ENCODE measurements at regions not wholly inside any gene's neighbourhood (a gene's known extent, or its start where the extent isn't known, plus 50 kb on each side); places are given as distances from the start of the nearest gene placed in this dataset.
"Not testable (repeated sequence)": the region's sequence is repeated elsewhere in the genome, so short reads cannot be mapped to it uniquely, and the experiment has no call there.

DNA sequence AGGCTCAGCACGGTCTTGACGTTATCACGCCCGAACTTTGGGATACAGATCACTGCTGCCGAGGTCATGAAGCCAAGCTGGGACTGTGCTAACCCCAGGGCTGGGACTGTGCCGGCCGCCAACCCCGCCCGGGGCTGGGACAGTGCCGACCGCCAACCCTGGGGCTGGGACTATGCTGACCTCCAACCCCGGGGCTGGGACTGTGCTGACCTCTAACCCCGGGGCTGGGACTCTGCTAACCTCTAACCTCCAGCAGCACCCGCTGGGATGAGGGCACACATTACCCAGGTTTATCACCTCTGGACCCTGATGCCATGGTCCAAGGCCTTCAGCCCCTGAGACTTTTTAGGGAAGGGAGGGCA lies 129.7 kb downstream of the IGLL1 start:
- POLR2A ChIA-PET = no interaction called here
- ATAC-seq (no peak), DNase-seq (ENCODE audit: low read depth, low spot score) (no peak)
- in situ Hi-C loops (cut with HindIII; ENCODE audit: low pct_unique_long_range_greater_than_20kb, low sequenced_read_pairs) (no loop called here), intact Hi-C loops (cut with micrococcal nuclease; ENCODE audit: unreplicated experiment) (no loop called here)
- Histone ChIP-seq H3K27ac (ENCODE audit: low read length) (no peak overlapping the region), H3K4me1 (ENCODE audit: control insufficient read depth, insufficient read depth, low read length) (no peaks in the 10 kb centered on the region), H3K9me3 (ENCODE audit: control insufficient read depth, insufficient read depth, low read depth, low read length) (no peaks in the 10 kb centered on the region), H3K27me3 (ENCODE audit: control insufficient read depth, insufficient read depth, low read length) (no peaks in the 10 kb centered on the region), H3K36me3 (ENCODE audit: control insufficient read depth, insufficient read depth, low read length) (no peaks in the 10 kb centered on the region), H3K4me3 (ENCODE audit: low read depth in 2 of 2, low read length in 2 of 2) (no peak overlapping the region)
- TF ChIP-seq, protein P1, sequence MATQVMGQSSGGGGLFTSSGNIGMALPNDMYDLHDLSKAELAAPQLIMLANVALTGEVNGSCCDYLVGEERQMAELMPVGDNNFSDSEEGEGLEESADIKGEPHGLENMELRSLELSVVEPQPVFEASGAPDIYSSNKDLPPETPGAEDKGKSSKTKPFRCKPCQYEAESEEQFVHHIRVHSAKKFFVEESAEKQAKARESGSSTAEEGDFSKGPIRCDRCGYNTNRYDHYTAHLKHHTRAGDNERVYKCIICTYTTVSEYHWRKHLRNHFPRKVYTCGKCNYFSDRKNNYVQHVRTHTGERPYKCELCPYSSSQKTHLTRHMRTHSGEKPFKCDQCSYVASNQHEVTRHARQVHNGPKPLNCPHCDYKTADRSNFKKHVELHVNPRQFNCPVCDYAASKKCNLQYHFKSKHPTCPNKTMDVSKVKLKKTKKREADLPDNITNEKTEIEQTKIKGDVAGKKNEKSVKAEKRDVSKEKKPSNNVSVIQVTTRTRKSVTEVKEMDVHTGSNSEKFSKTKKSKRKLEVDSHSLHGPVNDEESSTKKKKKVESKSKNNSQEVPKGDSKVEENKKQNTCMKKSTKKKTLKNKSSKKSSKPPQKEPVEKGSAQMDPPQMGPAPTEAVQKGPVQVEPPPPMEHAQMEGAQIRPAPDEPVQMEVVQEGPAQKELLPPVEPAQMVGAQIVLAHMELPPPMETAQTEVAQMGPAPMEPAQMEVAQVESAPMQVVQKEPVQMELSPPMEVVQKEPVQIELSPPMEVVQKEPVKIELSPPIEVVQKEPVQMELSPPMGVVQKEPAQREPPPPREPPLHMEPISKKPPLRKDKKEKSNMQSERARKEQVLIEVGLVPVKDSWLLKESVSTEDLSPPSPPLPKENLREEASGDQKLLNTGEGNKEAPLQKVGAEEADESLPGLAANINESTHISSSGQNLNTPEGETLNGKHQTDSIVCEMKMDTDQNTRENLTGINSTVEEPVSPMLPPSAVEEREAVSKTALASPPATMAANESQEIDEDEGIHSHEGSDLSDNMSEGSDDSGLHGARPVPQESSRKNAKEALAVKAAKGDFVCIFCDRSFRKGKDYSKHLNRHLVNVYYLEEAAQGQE (IDR thresholded peaks at IDR 0.05; ENCODE audit: insufficient read depth in 1 of 2, low read depth in 2 of 2, low read length in 1 of 2) = no peak
- TF ChIP-seq, protein P2, sequence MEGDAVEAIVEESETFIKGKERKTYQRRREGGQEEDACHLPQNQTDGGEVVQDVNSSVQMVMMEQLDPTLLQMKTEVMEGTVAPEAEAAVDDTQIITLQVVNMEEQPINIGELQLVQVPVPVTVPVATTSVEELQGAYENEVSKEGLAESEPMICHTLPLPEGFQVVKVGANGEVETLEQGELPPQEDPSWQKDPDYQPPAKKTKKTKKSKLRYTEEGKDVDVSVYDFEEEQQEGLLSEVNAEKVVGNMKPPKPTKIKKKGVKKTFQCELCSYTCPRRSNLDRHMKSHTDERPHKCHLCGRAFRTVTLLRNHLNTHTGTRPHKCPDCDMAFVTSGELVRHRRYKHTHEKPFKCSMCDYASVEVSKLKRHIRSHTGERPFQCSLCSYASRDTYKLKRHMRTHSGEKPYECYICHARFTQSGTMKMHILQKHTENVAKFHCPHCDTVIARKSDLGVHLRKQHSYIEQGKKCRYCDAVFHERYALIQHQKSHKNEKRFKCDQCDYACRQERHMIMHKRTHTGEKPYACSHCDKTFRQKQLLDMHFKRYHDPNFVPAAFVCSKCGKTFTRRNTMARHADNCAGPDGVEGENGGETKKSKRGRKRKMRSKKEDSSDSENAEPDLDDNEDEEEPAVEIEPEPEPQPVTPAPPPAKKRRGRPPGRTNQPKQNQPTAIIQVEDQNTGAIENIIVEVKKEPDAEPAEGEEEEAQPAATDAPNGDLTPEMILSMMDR (IDR thresholded peaks at IDR 0.05) = no peak
- TF ChIP-seq SIN3A (IDR thresholded peaks at IDR 0.05; ENCODE audit: borderline replicate concordance, insufficient read depth, low read depth, low read length) (no peak), POLR2AphosphoS5 (IDR thresholded peaks at IDR 0.05; ENCODE audit: low read depth, low read length) (no peak), TCF7L2 (IDR thresholded peaks at IDR 0.05; ENCODE audit: low read depth, low read length) (no peak)
- BruUV-seq (replicated peaks) = no TSS peak
- CTCF ChIA-PET = no interaction called here

DNA sequence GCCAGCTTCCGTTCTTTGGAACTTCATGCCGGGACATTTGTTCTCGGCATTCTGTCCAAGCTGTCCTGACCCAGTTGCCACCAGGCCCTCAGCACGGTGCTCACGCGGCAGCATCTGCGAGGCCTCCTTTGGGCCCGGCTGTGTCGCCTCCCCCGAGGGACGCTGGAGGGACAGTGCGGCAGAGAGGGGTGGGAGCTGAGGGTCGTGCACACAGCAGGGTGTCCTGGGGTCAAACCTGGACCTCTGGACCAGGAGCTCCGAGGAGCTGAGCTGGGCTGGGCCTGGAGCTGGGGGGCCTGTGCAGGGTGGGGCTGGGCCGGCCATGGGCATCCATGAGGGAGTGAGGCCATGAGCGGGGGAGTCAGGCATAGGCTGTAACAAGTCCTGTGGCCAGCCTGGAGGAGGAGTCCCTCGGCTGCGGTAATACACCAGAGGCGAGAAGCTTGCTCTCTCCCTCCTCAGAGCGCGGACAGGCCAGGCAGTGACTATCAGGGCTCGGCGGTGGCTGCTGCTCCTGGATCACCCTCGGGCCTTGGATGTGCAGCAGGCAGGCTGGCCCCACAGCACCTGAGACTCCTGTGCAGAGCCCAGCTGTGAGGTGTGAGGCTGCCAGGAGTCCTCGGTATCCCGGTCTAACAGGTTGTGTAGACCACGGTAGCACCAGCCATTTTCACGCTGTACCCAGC lies 130.2 kb downstream of the IGLL1 start:
- H3K4me1 ChIP-seq (ENCODE audit: control insufficient read depth, insufficient read depth, low read length); in situ Hi-C loops (cut with HindIII; ENCODE audit: low pct_unique_long_range_greater_than_20kb, low sequenced_read_pairs); H3K36me3 ChIP-seq (ENCODE audit: control insufficient read depth, insufficient read depth, low read length); POLR2A ChIA-PET; H3K9me3 ChIP-seq (ENCODE audit: control insufficient read depth, insufficient read depth, low read depth, low read length); H3K4me3 ChIP-seq (ENCODE audit: low read depth in 2 of 2, low read length in 2 of 2); BruUV-seq (replicated peaks); intact Hi-C loops (cut with micrococcal nuclease; ENCODE audit: unreplicated experiment); H3K27ac ChIP-seq (ENCODE audit: low read length); DNase-seq (ENCODE audit: low read depth, low spot score); ATAC-seq; H3K27me3 ChIP-seq (ENCODE audit: control insufficient read depth, insufficient read depth, low read length); CTCF ChIA-PET: not testable (repeated sequence)

DNA sequence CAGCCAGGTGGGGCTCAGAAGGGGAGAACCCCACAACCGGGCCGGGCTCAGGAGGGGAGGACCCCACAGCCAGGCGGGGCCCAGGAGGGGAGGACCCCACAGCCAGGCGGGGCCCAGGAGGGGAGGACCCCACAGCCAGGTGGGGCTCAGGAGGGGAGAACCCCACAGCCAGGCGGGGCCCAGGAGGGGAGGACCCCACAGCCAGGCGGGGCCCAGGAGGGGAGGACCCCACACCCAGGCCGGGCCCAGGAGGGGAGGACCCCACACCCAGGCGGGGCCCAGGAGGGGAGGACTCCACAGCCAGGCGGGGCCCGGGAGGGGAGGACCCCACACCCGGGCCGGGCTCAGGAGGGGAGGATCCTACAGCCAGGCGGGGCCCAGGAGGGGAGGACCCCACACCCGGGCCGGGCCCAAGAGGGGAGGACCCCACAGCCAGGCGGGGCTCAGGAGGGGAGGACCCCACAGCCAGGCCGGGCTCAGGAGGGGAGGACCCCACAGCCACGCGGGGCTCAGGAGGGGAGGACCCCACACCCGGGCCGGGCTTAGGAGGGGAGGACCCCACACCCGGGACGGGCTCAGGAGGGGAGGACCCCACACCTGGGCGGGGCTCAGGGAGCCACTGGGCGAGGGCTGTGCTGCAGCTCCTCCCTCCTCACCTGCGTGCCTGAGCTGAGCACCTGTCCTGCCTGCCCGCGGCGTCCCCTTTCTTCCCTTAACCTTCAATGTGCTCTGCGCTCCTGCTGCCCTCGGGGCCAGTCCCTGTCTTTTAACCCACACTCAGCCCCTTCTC lies 131.4 kb downstream of the IGLL1 start:
- H3K27me3 ChIP-seq (ENCODE audit: control insufficient read depth, insufficient read depth, low read length); POLR2A ChIA-PET; H3K36me3 ChIP-seq (ENCODE audit: control insufficient read depth, insufficient read depth, low read length); intact Hi-C loops (cut with micrococcal nuclease; ENCODE audit: unreplicated experiment); H3K9me3 ChIP-seq (ENCODE audit: control insufficient read depth, insufficient read depth, low read depth, low read length); CTCF ChIA-PET; ATAC-seq; H3K4me3 ChIP-seq (ENCODE audit: low read depth in 2 of 2, low read length in 2 of 2); DNase-seq (ENCODE audit: low read depth, low spot score); in situ Hi-C loops (cut with HindIII; ENCODE audit: low pct_unique_long_range_greater_than_20kb, low sequenced_read_pairs); H3K27ac ChIP-seq (ENCODE audit: low read length); BruUV-seq (replicated peaks); H3K4me1 ChIP-seq (ENCODE audit: control insufficient read depth, insufficient read depth, low read length): not testable (repeated sequence)
